Coronary artery (tissue), 2 donors: ENCODE measurements at regions not wholly inside any gene's neighbourhood (a gene's known extent, or its start where the extent isn't known, plus 50 kb on each side); places are given as distances from the start of the nearest gene placed in this dataset.

Experiments
- DNase-seq: peaks from one replicate; pipeline ENCODE4 v3.0.0-alpha.2; 2017; ENCODE audit warnings: low spot score
- H3K27ac ChIP-seq, 2 donors: fragments of 200-600 bp; sonication (generic); one replicate each; pipeline ENCODE4 v1.5.1; 2016 to 2019
- H3K4me3 ChIP-seq: fragments of 200-600 bp; sonication (generic); 2 replicates; pipeline ENCODE4 v1.5.1; 2016; ENCODE audit warnings: mild to moderate bottlenecking, moderate library complexity
- CTCF ChIP-seq: fragments of 200-600 bp; sonication (generic); IDR thresholded peaks from one replicate; pipeline ENCODE4 v1.5.1; 2019; ENCODE audit warnings: antibody characterized with exemption

DNA sequence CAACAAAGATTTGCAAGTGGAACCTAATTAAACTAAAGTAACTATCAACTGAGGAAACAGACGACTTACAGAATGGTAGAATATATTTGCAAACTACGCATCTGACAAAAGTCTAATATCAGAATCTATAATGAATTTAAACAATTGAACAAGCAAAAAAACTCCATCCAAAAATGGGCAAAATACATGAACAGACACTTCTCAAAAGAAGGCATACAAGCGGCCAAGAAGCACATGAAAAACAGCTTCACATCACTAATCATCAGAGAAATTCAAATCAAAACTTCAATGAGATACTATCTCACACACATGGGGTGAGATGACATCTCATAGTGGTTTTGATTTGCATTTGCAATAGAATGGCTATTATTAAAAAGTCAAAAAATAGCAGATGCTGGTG lies 128.6 kb downstream of the POLR2M start:
- no peak for DNase-seq
- Histone ChIP-seq H3K4me3 (no peak overlapping the region), H3K27ac (no peak overlapping the region)
- no peak for TF ChIP-seq CTCF

- Histone ChIP-seq H3K4me3 (no peak overlapping the region), H3K27ac (no peak overlapping the region)
- no peak for DNase-seq
- TF ChIP-seq CTCF: no peak
These were observed 142.8 kb downstream of the POLR2M start for GRCh38 chr15:57849317-57849716.

GRCh38 chr15:57854531-57854930 lies 148.0 kb downstream of the POLR2M start:
- no peak for DNase-seq
- Histone ChIP-seq H3K4me3 (no peak overlapping the region), H3K27ac (no peak overlapping the region)
- no peak for TF ChIP-seq CTCF

GRCh38 chr15:57857871-57858270 lies 151.4 kb downstream of the POLR2M start:
- TF ChIP-seq CTCF: no peak
- Histone ChIP-seq H3K27ac (no peak overlapping the region), H3K4me3 (no peak overlapping the region)
- no peak for DNase-seq

GRCh38 chr15:57859130-57859685 lies 152.7 kb downstream of the POLR2M start:
- no peak for TF ChIP-seq CTCF
- no peak for DNase-seq

DNA sequence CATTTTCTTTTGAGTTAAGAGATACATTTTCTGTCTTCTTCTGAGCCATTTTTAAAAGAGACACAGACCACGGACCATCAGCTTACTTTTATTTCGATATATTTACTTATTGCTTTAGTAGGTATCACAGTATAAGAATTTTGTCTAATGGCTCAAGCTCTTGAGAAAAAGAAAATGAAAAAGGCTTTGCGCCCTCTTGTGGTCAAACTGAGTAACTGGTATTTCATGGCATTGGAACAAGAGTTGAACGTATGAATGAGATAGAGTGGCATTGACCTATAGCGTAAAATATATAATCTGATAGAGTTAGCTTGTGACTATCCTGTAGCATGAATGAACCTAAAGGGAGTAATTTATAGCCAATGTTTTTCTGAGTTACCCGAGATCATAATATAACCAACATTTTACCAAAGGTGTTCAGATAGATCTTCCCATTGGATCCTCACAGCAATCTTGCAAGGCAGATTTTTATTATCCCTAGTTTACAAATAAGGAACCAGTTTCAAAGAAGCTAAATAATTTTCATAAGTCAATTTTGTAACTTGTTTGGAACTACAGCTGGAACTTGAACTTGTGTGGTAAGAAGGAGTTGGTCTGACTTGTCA lies 154.6 kb downstream of the POLR2M start:
- no peak overlapping the region for H3K4me3 ChIP-seq
- DNase-seq: no peak
- no peak overlapping the region for H3K27ac ChIP-seq
- peak; percentile 47 for TF ChIP-seq CTCF

More at GRCh38 chr15:57859130-57859685, 152.7 kb downstream of the POLR2M start:
- Histone ChIP-seq H3K4me3 (no peak overlapping the region), H3K27ac (no peak overlapping the region)
